ENCODE measurements at regions not wholly inside any gene's neighbourhood (a gene's known extent, or its start where the extent isn't known, plus 50 kb on each side); places are given as distances from the start of the nearest gene placed in this dataset.
"Not testable (repeated sequence)": the region's sequence is repeated elsewhere in the genome, so short reads cannot be mapped to it uniquely, and the experiment has no call there.

GRCh38 chr13:73833325-73834070 lies 300.7 kb downstream of the KLF12 start:
- FAIRE-seq: no peak

GRCh38 chr13:73832825-73833224 lies 301.4 kb downstream of the KLF12 start:
- no peak for FAIRE-seq

GRCh38 chr13:73832128-73832588 lies 302.0 kb downstream of the KLF12 start:
- no peak for FAIRE-seq

GRCh38 chr13:73829416-73829815 lies 304.8 kb downstream of the KLF12 start:
- no peak for FAIRE-seq

GRCh38 chr13:73828811-73829210 lies 305.4 kb downstream of the KLF12 start:
- FAIRE-seq: no peak

- no peak for FAIRE-seq
Observed at GRCh38 chr13:73827434-73827833, 306.8 kb downstream of the KLF12 start.

- FAIRE-seq: no peak
Observed at GRCh38 chr13:73825143-73825542, 309.1 kb downstream of the KLF12 start.

GRCh38 chr13:73822668-73823592 lies 311.3 kb downstream of the KLF12 start:
- no peak for FAIRE-seq

- FAIRE-seq: no peak
Observed at GRCh38 chr13:73820688-73821087, 313.5 kb downstream of the KLF12 start.

GRCh38 chr13:73820285-73820684 lies 313.9 kb downstream of the KLF12 start:
- no peak for FAIRE-seq

GRCh38 chr13:73819711-73820110 lies 314.5 kb downstream of the KLF12 start:
- no peak for FAIRE-seq

- FAIRE-seq: no peak
Observed at GRCh38 chr13:73816702-73817101, 317.5 kb downstream of the KLF12 start.

GRCh38 chr13:73815796-73816195 lies 318.4 kb downstream of the KLF12 start:
- no peak for FAIRE-seq

- FAIRE-seq: no peak
Observed at GRCh38 chr13:73810647-73811046, 323.6 kb downstream of the KLF12 start.

GRCh38 chr13:73809561-73809960 lies 324.6 kb downstream of the KLF12 start:
- peak; percentile 62 for FAIRE-seq

- FAIRE-seq: no peak
Observed at GRCh38 chr13:73808318-73808717, 325.9 kb downstream of the KLF12 start.

- FAIRE-seq: not testable (repeated sequence)
Observed at GRCh38 chr13:73805326-73805958, 328.8 kb downstream of the KLF12 start.

GRCh38 chr13:73803997-73804396 lies 330.2 kb downstream of the KLF12 start:
- no peak for FAIRE-seq

GRCh38 chr13:73800011-73800410 lies 334.2 kb downstream of the KLF12 start:
- FAIRE-seq: no peak

- FAIRE-seq: no peak
Observed at GRCh38 chr13:73794755-73795154, 339.4 kb downstream of the KLF12 start.

GRCh38 chr13:73793361-73793760 lies 340.8 kb downstream of the KLF12 start:
- no peak for FAIRE-seq

GRCh38 chr13:73792796-73793195 lies 341.4 kb downstream of the KLF12 start:
- no peak for FAIRE-seq
